ENCODE measurements at regions not wholly inside any gene's neighbourhood (a gene's known extent, or its start where the extent isn't known, plus 50 kb on each side); places are given as distances from the start of the nearest gene placed in this dataset.

- TF ChIP-seq CTCF (IDR thresholded peaks at IDR 0.05) (no peak), POLR2A (IDR thresholded peaks at IDR 0.05) (no peak)
These were observed 222.8 kb downstream of the DDX3Y start for GRCh38 chrY:13127476-13127875.
